ENCODE measurements at regions not wholly inside any gene's neighbourhood (a gene's known extent, or its start where the extent isn't known, plus 50 kb on each side); places are given as distances from the start of the nearest gene placed in this dataset.
"Not testable (repeated sequence)": the region's sequence is repeated elsewhere in the genome, so short reads cannot be mapped to it uniquely, and the experiment has no call there.

- ATAC-seq (ENCODE audit: low FRiP score) (no peak), DNase-seq (ENCODE audit: low spot score) (no peak)
- no peak for TF ChIP-seq CTCF (IDR thresholded peaks at IDR 0.05)
Observed at GRCh38 chr15:35244227-35244626, 159.1 kb upstream of the NANOGP8 start.

- DNase-seq (ENCODE audit: low spot score) (no peak), ATAC-seq (ENCODE audit: low FRiP score) (no peak)
- TF ChIP-seq CTCF (IDR thresholded peaks at IDR 0.05): no peak
Observed at GRCh38 chr15:35243758-35244157, 158.7 kb upstream of the NANOGP8 start.

GRCh38 chr15:35239693-35240092 lies 154.6 kb upstream of the NANOGP8 start:
- ATAC-seq (ENCODE audit: low FRiP score); DNase-seq (ENCODE audit: low spot score): not testable (repeated sequence)

- not testable (repeated sequence) for DNase-seq (ENCODE audit: low spot score); ATAC-seq (ENCODE audit: low FRiP score)
Observed at GRCh38 chr15:35238448-35238847, 153.4 kb upstream of the NANOGP8 start.

- ATAC-seq (ENCODE audit: low FRiP score): no peak
- no peak for DNase-seq (ENCODE audit: low spot score)
- no peak for TF ChIP-seq CTCF (IDR thresholded peaks at IDR 0.05)
Observed at GRCh38 chr15:35229085-35229484, 144.0 kb upstream of the NANOGP8 start.

- ATAC-seq (ENCODE audit: low FRiP score): no peak
- no peak for DNase-seq (ENCODE audit: low spot score)
- TF ChIP-seq CTCF (IDR thresholded peaks at IDR 0.05): no peak
Observed at GRCh38 chr15:35218215-35218614, 133.1 kb upstream of the NANOGP8 start.

- no peak for TF ChIP-seq CTCF (IDR thresholded peaks at IDR 0.05)
- DNase-seq (ENCODE audit: low spot score): no peak
- no peak for ATAC-seq (ENCODE audit: low FRiP score)
Observed at GRCh38 chr15:35215093-35215492, 130.0 kb upstream of the NANOGP8 start.

GRCh38 chr15:35211240-35211902 lies 126.3 kb upstream of the NANOGP8 start:
- no peak for TF ChIP-seq CTCF (IDR thresholded peaks at IDR 0.05)
- ATAC-seq (ENCODE audit: low FRiP score): no peak
- DNase-seq (ENCODE audit: low spot score): no peak

Measured in omental fat pad (tissue), 3 donors.